ENCODE measurements at regions not wholly inside any gene's neighbourhood (a gene's known extent, or its start where the extent isn't known, plus 50 kb on each side); places are given as distances from the start of the nearest gene placed in this dataset.

- DNase-seq (ENCODE audit: low read depth) (no peak), FAIRE-seq (no peak)
- H3K36me3 ChIP-seq (ENCODE audit: control insufficient read depth, insufficient read depth, low read length), result no peaks in the 10 kb centered on the region
- H3K27me3 ChIP-seq (ENCODE audit: control insufficient read depth, insufficient read depth, low read length), result no peaks in the 10 kb centered on the region
- H3K4me3 ChIP-seq (ENCODE audit: low read depth, low read length), result no peak overlapping the region
- TF ChIP-seq CTCF (IDR thresholded peaks at IDR 0.05; ENCODE audit: insufficient read depth, low read length, severe bottlenecking), result no peak
Observed at GRCh38 chr20:60816901-60817300, 435.2 kb upstream of the CDH4 start.

GRCh38 chr20:60817891-60818290 lies 434.2 kb upstream of the CDH4 start:
- no peaks in the 10 kb centered on the region for H3K27me3 ChIP-seq (ENCODE audit: control insufficient read depth, insufficient read depth, low read length)
- no peaks in the 10 kb centered on the region for H3K36me3 ChIP-seq (ENCODE audit: control insufficient read depth, insufficient read depth, low read length)
- H3K4me3 ChIP-seq (ENCODE audit: low read depth, low read length), result no peak overlapping the region
- no peak for FAIRE-seq
- no peak for TF ChIP-seq CTCF (IDR thresholded peaks at IDR 0.05; ENCODE audit: insufficient read depth, low read length, severe bottlenecking)
- DNase-seq (ENCODE audit: low read depth), result no peak

GRCh38 chr20:60819511-60819910 lies 432.6 kb upstream of the CDH4 start:
- H3K36me3 ChIP-seq (ENCODE audit: control insufficient read depth, insufficient read depth, low read length), result no peaks in the 10 kb centered on the region
- H3K27me3 ChIP-seq (ENCODE audit: control insufficient read depth, insufficient read depth, low read length), result no peaks in the 10 kb centered on the region
- TF ChIP-seq CTCF (IDR thresholded peaks at IDR 0.05; ENCODE audit: insufficient read depth, low read length, severe bottlenecking), result no peak
- DNase-seq (ENCODE audit: low read depth) (no peak), FAIRE-seq (no peak)
- H3K4me3 ChIP-seq (ENCODE audit: low read depth, low read length), result no peak overlapping the region

GRCh38 chr20:60820149-60820548 lies 431.9 kb upstream of the CDH4 start:
- Histone ChIP-seq H3K4me3 (ENCODE audit: low read depth, low read length) (no peak overlapping the region), H3K36me3 (ENCODE audit: control insufficient read depth, insufficient read depth, low read length) (no peaks in the 10 kb centered on the region), H3K27me3 (ENCODE audit: control insufficient read depth, insufficient read depth, low read length) (no peaks in the 10 kb centered on the region)
- no peak for FAIRE-seq
- no peak for TF ChIP-seq CTCF (IDR thresholded peaks at IDR 0.05; ENCODE audit: insufficient read depth, low read length, severe bottlenecking)
- no peak for DNase-seq (ENCODE audit: low read depth)

- TF ChIP-seq CTCF (IDR thresholded peaks at IDR 0.05; ENCODE audit: insufficient read depth, low read length, severe bottlenecking), result no peak
- FAIRE-seq (no peak), DNase-seq (ENCODE audit: low read depth) (no peak)
- Histone ChIP-seq H3K36me3 (ENCODE audit: control insufficient read depth, insufficient read depth, low read length) (no peaks in the 10 kb centered on the region), H3K4me3 (ENCODE audit: low read depth, low read length) (no peak overlapping the region), H3K27me3 (ENCODE audit: control insufficient read depth, insufficient read depth, low read length) (no peaks in the 10 kb centered on the region)
Observed at GRCh38 chr20:60820918-60821317, 431.1 kb upstream of the CDH4 start.
